Anterior cingulate cortex (tissue), 58 donors: ENCODE measurements at regions not wholly inside any gene's neighbourhood (a gene's known extent, or its start where the extent isn't known, plus 50 kb on each side); places are given as distances from the start of the nearest gene placed in this dataset.
"Not testable (repeated sequence)": the region's sequence is repeated elsewhere in the genome, so short reads cannot be mapped to it uniquely, and the experiment has no call there.

Experiments
- DNase-seq, 58 donors: peaks; one replicate each; lab custom pipeline; 2025; lab: John Stamatoyannopoulos, UW

DNA sequence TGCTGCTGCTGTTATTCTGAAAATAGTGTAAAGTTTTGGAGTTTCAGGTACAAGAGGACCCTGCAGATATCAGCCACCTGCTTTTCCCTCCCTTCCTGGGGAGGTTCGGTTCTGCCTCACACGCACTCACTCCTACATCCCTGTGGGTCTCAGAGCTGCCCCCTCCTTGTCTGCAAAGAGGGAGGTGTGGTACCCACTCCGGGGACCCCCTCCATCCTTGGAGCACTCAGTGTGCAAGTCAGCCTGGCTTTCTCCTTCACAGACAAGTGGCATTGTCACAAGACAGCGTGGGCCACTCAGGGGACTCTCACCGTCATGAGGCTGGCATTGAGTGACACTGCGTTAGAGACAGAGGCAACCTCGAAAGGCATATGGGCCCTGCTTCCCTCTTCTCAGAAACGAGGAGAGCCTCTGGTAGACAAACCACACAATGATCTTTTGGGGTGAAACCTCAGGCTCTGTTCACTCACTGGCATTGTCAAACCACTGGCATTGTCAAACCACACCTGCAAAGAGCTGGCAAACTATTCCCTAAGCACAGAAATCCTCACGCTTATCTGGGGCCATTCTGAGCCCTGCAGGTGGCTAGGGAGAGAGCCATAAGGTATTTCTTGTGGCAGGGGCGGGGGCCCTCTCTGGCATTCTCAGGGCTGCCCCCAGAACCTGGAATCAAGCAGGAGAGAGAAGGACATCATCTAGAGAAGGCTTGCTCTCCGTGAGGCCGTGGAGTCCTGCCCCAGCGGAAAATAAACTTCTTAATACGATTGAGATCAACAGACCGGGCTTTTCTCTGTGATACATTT is 285.0 kb downstream of the SHOX start:
- DNase-seq, result no peak

DNA sequence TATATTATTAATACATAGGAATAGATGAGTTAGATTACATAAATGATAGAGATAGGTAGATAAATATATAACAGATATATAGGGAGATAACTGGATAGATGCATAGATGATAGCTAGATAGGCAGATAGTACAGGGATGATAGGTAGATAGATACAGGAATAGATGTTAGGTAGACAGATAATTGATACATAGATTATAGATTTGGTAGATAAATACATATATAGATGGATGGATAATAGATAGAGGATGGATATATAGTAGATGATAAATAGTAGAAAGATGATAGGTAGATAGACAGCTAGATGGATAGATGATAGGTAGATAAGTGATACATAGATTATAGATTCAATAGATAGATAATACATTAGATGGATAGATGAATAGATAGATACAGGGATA is 283.6 kb downstream of the SHOX start:
- DNase-seq, result no peak

DNA sequence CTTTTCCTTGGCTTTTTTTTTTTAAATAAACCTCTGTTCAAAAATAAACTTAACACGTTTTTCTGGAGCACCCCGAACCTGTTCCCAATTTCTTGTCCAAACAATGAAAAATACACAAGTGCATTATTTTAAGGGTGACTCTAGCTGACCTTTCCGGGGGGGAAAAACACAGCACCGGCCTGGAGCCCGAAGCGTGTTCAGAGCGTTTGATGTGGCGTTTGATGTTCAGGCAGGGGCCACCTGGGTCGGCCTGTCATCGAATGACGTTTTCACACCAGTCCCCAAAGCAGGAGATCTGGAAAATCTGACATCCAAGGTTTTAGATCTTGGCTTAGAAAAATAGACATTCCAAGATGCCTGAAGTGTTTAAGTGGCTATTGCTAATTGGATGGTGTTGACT is 282.1 kb downstream of the SHOX start:
- no peak for DNase-seq

DNA sequence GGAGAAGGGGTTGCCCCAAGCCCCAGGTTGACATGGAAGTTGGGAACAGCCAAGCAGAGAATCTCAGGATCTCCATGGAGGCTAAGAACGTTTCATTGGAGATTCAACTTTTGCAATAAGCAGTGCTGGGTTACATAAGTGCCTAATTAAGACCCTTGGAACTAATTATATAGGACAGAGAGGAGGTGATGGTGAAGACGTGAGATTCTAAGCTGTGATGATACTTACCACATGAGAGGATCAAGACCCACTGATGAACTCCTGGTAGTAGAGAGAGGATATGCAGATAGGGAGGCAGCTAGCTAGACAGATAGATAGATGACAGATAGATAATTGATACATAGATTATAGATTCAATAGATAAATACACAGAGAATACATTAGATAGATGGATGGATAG is 278.5 kb downstream of the SHOX start:
- DNase-seq, result not testable (repeated sequence)

DNA sequence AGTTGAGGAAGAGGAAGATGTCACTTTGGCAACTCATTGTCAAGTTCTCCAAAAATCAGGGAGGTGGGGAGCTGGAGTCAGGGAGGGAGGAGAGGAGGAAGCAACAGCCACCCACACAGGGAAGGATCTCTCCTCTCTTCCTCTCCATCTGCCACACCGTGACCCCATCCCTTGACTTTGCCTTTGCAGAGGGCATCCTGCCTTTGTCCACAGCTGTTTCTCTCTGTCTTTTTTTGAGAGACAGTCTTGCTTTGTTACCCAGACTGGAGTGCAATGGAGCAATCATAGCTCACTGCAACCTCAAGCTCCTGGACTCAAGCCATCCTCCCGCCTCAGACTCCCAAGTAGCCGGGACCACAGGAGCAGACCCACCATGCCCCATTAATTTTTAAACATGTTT is 276.0 kb downstream of the SHOX start:
- no peak for DNase-seq

DNA sequence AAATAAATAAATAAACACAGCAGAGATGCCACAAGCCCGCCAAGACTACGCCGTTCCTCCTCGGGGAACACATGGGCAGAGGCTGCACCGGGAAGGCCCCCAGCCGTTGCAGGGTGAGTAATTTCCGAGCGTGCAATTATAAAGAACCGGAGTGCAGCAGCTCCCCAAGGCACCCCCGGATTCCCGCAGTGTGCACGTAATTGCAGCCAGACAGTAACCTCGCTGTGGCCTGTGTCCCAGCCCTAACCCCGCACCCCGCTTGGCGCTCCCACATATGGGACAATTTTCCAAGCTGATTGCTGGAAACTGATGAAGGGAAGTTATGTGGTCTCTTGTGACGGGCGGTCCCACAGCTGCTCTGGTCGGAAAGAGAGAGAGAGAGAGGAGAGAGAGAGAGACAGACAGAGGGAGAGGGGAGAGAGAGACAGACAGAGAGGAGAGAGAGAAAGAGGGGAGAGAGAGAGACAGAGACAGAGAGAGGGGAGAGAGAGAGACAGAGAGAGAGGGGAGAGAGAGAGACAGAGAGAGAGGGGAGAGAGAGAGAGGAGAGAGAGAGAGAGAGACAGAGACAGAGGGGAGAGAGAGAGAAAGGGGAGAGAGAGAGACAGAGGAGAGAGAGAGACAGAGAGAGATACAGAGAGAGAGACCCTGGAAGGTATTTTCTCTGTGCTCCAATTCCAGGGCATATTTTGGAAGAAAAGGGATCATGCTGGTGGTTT is 275.4 kb downstream of the SHOX start:
- DNase-seq, result no peak

DNA sequence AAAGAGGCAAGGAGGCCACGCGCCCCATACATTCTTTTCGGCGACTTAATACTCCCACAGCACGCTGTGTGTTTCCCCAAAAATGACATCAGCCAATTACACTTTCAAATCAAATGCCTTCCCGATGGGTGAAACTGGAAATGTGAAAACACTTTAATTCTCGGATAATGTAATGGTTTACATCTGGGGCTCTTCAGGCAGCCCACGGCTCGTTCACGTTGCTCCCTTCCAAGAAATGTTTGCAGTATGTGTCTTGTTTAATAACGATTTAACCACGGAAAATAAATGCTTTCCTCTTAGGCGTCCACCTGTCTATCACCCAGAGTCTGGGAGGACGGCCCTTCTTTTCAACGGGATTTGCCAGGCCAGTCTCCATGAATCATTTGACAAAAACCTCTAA is 272.5 kb downstream of the SHOX start:
- no peak for DNase-seq

DNA sequence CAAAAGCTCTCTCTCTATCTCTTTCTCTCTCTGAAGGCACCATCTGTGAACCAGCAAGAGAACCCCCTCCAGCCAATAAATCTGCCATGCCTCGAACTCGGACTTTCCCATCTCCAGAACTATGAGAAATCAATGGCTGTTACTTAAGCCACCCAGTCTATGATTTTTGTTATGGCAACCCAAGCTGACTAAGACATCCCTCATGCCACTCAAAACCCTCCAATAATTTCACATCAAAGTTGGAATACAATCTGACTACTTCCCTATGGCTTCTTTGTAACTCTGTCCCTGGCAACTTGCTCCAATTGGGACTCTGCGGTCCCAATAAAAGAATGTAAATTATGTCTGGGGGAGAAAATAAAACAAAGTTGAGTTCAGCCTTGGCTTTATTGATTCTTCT is 265.7 kb downstream of the SHOX start:
- DNase-seq, result no peak

DNA sequence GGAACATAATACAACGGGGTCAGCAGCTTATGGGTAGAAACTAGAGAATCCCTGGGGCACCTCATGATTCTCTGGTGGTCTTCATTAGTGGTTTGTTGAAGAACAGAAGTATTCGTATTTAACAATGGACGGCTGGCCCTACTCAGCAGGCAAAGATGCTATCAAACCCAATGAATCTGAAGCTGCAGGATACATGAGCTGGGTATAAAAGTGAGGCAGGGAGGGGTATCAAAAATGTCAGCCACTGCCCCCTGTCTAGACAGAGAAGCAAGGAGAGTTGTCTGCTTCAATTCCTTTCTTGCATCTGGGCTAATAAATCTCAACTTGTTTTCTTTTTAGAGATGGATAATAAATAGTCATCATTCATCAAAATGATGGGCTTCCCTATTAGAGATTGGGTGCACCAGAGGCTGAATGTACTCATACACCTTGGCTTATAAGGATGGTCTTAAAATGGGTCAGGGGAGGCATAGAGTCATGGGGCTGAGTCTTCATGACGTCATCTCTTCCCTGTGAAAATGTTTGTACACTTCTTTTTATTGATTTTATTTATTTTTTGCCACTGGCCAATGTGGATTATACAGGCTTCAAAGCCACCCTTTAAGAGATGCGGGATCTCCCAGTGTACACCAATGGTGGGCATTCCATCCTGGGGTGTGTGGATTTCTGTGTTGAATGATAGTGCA is 259.5 kb downstream of the SHOX start:
- no peak for DNase-seq

DNA sequence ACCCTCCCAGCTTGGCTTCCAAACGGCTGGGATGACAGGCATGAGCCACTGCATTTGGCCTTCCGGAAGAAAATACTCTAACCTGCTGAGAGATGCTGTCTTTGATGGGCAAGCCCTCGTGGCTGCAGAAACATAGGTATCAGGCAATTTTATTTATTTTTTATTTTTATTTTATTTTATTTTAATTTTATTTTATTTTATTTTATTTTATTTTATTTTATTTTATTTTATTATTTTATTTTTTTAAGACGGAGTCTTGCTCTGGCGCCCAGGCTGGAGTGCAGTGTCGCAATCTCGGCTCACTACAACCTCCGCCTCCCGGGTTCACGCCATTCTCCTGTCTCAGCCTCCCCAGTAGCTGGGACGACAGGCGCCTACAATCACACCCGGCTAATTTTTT is 257.1 kb downstream of the SHOX start:
- not testable (repeated sequence) for DNase-seq

DNA sequence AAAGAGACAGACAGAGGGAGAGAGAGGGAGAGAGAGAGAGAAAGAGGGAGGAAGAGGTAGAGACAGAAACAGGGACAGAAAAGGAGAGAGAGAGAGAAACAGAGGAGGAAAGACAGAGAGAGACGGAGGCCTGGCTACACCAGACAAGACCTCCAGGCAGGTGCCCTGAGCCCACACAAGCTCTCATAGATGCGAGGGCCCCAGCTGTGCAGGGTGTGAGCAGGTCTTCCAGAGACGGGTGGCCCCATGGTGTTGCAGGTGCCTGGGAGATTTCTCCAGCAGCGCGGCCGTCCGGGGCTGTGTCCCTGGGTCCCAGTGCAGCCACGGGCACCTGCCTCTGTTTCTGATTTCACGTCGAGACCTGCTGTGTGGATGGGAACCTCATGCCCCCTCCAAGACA is 253.0 kb downstream of the SHOX start:
- no peak for DNase-seq

DNA sequence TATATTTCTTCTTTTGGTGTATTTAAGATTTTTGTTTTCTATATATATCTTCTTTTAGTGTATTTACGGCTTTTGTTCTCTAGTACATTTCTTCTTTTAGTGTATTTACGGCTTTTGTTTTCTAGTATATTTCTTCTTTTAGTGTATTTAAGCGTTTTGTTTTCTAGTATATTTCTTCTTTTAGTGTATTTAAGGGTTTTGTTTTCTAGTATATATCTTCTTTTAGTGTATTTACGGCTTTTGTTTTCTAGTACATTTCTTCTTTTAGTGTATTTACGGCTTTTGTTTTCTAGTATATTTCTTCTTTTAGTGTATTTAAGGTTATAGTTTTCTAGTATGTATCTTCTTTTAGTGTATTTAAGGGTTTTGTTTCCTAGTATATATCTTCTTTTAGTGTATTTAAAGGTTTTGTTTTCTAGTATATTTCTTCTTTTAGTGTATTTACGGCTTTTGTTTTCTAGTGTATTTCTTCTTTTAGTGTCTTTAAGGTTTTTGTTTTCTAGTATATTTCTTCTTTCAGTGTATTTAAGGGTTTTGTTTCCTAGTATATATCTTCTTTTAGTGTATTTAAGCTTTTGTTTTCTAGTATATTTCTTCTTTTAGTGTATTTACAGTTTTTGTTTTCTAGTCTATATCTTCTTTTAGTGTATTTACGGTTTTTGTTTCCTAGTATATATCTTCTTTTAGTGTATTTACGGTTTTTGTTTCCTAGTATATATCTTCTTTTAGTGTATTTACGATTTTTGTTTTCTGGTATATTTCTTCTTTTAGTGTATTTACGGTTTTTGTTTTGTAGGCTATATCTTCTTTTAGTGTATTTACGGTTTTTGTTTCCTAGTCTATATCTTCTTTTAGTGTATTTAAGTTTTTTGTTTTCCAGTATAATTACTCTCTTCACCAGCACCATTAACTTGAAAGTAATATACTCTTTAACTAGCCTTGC is 249.4 kb downstream of the SHOX start:
- DNase-seq, result not testable (repeated sequence)

DNA sequence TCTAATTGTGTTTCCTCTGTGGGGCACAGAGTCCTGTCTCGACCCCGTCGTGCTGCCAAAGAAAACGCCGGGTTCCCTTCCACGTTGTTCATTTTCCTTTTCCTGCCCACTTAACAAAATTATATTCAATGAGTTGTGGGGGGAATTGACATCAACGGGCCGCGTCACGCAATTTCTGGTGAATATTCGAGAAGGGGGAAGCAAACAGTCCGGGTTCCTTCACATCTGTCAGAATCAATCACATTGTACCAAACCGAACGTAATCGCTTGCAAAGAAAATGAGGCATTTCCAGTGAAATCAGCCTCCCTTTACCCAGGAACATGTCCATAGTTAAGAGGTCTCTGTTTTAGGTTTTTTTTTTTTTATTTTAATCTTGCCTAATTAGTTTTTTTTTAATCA is 243.5 kb downstream of the SHOX start:
- DNase-seq, result no peak

DNA sequence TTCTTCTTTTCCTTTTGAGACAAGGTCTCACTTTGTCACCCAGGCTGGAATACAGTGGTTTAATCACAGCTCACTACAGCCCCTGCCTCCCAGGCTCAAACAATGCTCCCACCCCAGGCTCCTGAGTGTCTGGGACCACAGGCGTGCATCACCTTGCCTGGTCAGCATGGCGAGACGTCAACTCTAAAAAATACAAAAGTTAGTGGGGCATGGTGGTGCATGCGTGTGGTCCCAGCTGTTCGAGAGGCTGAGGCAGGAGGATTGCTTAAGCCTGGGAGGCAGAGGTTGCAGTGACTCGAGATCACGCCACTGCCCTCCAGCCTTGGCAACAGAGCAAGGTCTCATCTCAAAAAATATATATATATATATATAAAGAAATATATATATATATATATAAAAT is 242.4 kb downstream of the SHOX start:
- no peak for DNase-seq

DNA sequence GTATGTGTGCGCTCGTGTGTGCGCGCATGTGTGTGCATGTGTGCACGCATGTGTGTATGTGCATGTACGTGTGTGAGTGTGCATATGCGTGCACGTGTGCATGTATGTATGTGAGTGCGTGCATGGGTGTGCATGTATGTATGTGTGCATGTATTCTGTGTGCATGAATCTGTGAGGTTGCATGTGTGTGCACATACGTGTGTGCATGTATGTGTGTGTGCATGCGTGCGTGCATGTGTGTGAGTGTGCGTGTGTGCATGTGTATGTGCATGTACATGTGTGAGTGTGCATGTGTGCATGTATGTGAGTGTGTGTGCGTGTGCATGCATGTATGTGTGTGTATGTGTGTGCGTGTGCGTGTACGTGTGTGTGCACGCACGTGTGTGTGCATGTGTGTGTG is 241.5 kb downstream of the SHOX start:
- no peak for DNase-seq

DNA sequence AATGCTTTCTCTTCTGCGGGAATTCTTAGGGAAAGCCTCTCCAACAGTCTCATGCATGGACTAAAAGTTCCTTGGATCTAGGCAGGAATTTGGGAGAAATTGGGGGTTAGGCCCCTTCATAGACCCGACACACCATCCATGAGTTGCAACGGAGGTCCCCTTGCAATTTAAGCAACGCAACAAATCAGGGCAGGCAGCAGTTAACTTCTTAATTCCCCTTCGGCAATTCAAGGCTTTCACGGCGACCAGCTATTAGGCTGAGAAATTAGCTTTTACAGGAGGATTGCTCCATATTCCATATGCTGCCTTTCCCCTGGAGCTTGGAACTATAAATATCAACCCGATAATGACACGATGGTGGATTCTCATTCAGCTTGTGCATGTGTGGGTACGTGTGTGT is 241.0 kb downstream of the SHOX start:
- DNase-seq, result no peak

DNA sequence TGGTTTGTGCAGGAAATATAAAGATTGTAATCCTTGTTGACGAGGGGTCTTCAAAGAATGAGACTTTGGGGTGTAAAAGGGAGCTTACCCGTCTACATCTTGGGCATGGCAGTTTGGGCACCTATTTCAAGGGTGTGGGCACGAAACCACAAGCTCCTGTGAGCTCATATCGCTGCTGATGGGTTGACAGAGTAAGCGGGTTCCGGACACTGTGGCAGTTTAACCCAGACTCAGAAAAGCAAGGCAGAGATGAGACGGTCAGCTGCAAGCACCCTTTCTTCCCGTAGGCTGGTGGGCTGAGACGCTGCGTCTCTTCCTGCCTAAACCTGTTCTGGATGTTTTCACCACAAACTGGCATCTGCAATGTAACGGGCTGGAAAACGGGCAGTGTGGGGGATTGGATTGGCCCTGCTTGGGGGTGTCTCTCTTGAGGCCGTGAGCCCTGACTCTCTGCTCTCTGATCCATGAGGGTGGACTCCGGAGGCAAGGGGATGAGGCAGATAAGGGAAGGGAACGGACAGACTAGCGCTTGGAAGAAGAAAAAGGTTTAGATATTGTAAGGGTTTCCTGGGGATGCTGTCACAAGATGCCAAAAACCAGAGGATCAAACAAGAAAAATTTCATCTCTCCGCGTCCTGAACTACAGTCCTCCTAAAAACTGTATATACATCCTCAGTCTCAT is 237.5 kb downstream of the SHOX start:
- no peak for DNase-seq

DNA sequence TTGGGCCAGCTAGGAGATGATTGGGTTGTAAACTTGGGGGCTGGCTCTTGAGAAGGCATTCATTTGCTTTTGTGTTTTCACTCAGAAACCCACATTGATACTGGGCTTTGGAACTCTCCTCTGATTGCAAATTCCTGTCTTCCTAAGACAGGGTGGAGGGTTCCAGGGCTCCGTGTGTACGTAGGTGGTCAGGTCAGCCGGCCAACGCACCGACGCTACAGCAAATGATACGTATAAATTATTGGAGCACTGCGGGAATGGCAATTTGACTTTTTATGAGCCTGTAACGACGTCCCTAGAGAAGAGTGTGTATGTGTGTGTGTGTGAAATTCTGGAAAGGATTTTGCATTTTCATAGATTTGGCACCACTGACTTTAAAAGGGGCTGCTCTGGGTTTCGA is 236.9 kb downstream of the SHOX start:
- DNase-seq, result no peak

DNA sequence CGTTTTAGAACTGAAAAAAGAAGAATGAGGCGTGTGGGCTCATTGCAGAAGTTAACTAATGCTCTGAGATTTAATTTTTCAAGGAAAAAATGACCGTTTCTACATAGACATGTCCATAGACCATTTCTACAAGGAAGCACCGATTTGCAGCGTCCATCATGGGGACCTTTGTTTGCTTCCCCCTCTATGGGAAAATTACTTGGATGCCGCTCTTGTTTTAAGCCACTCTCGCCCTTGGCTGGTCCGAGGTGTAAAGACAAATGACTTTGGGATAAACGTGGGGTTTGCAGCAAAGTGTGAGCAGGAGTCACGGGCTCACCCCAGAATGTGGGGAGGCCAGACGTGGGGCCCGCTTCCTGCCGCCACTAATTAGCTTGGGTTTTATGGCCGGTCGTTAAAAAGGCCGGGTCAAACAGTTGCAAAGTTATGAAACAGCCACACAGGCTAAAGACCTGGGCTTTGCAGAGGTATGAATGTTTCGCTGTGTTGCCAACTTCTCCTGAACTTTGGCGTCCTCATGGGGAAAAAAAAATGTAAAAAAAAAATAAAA is 235.9 kb downstream of the SHOX start:
- DNase-seq, result no peak

DNA sequence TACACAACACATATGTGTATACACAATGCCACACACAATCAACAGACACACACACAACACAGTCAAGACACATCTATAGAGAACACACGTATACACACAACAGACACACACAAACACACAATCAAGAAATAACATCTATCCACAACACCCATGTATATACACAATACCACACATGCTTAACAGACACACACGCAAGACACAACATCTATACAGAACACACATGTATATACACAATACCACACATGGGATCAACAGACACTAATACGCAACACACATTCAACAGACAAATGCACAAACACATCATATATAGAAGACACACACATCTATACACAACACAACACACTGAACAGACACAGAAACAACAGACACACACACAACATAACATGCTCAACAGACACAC is 234.8 kb downstream of the SHOX start:
- no peak for DNase-seq
